Neural cell (in vitro differentiated cells): ENCODE measurements at regions not wholly inside any gene's neighbourhood (a gene's known extent, or its start where the extent isn't known, plus 50 kb on each side); places are given as distances from the start of the nearest gene placed in this dataset.

Experiments used
- H2AFZ ChIP-seq: fragments of 200-600, 300-800 bp; sonication (generic), shearing (Covaris generic); 2 replicates; pipeline ENCODE4 v1.6.0; 2014; ENCODE audit warnings: low read depth, mild to moderate bottlenecking, antibody characterized with exemption, low read length, moderate library complexity
- H3F3A ChIP-seq: fragments of 200-600 bp; shearing (Covaris generic); 2 replicates; pipeline ENCODE4 v1.6.1; 2016; ENCODE audit warnings: mild to moderate bottlenecking, moderate library complexity, mixed read lengths, antibody characterized with exemption, low read length; ENCODE audit not compliant: insufficient read depth, poor library complexity, severe bottlenecking
- H3K27ac ChIP-seq: fragments of 200-600, 300-800 bp; sonication (generic), shearing (Covaris generic); 2 replicates; pipeline ENCODE4 v1.5.1; 2014; ENCODE audit warnings: mild to moderate bottlenecking, low read length, moderate library complexity
- H3K27me3 ChIP-seq: fragments of 300-800, 200-600 bp; sonication (generic), shearing (Covaris generic); 2 replicates; pipeline ENCODE4 v1.6.0; 2014; ENCODE audit warnings: mild to moderate bottlenecking, low read depth, low read length, moderate library complexity; ENCODE audit not compliant: insufficient read depth
- H3K36me3 ChIP-seq: fragments of 300-800, 200-600 bp; sonication (generic), shearing (Covaris generic); 2 replicates; pipeline ENCODE4 v1.5.1; 2014; ENCODE audit warnings: mild to moderate bottlenecking, antibody characterized with exemption, low read length, moderate library complexity; ENCODE audit not compliant: insufficient read depth
- H3K4me2 ChIP-seq: fragments of 300-800, 200-600 bp; sonication (generic), shearing (Covaris generic); 2 replicates; pipeline ENCODE4 v1.6.0; 2014; ENCODE audit warnings: mild to moderate bottlenecking, low read length
- H3K4me3 ChIP-seq: fragments of 300-800, 200-600 bp; sonication (generic), shearing (Covaris generic); 2 replicates; pipeline ENCODE4 v1.5.1; 2014; ENCODE audit warnings: mild to moderate bottlenecking, low read length, moderate library complexity
- H3K79me2 ChIP-seq: fragments of 200-600 bp; shearing (Covaris generic); replicated peaks from 2 replicates; pipeline ENCODE4 v1.6.0; 2014; ENCODE audit warnings: mild to moderate bottlenecking, low read length, moderate library complexity; ENCODE audit not compliant: insufficient read depth
- H3K9ac ChIP-seq: fragments of 300-800, 200-600 bp; sonication (generic), shearing (Covaris generic); 2 replicates; pipeline ENCODE4 v1.6.1; 2016; ENCODE audit warnings: mild to moderate bottlenecking, low read length, mixed read lengths
- H3K9me2 ChIP-seq: fragments of 200-600 bp; shearing (Covaris generic); 2 replicates; pipeline ENCODE4 v1.6.1; 2016; ENCODE audit warnings: mild to moderate bottlenecking, low read length, mixed read lengths; ENCODE audit not compliant: insufficient read depth
- H3K9me3 ChIP-seq: fragments of 200-600, 300-800 bp; sonication (generic), shearing (Covaris generic); 2 replicates; pipeline ENCODE4 v1.6.1; 2016; ENCODE audit warnings: mild to moderate bottlenecking, mixed run types, low read length, moderate library complexity, mixed read lengths
- H4K20me1 ChIP-seq: fragments of 200-600 bp; shearing (Covaris generic); 2 replicates; pipeline ENCODE4 v1.6.1; 2016; ENCODE audit warnings: mild to moderate bottlenecking, mixed run types; ENCODE audit not compliant: insufficient read depth
- EP300 ChIP-seq: fragments of 450-650 bp; conservative IDR thresholded peaks from 2 replicates; pipeline ENCODE4 v1.6.1; 2014; ENCODE audit warnings: antibody characterized with exemption, mild to moderate bottlenecking, moderate library complexity; ENCODE audit not compliant: poor library complexity, severe bottlenecking
- EZH2 ChIP-seq: fragments of 200-600, 300-800 bp; shearing (Covaris generic), sonication (generic); IDR thresholded peaks from 2 replicates; pipeline ENCODE4 v1.6.1; 2014; ENCODE audit warnings: antibody characterized with exemption, low read length, borderline replicate concordance, mild to moderate bottlenecking; ENCODE audit not compliant: insufficient read depth, poor library complexity, severe bottlenecking
- MXI1 ChIP-seq: fragments of 450-650 bp; conservative IDR thresholded peaks from 2 replicates; pipeline ENCODE4 v1.6.1; 2014; ENCODE audit warnings: antibody characterized with exemption, mild to moderate bottlenecking; ENCODE audit not compliant: poor library complexity, severe bottlenecking
- POLR2AphosphoS5 ChIP-seq: IDR thresholded peaks from 2 replicates; pipeline ENCODE4 v1.6.1; 2012
- RAD21 ChIP-seq: fragments of 450-650 bp; conservative IDR thresholded peaks from 2 replicates; pipeline ENCODE4 v1.6.1; 2014; ENCODE audit warnings: antibody characterized with exemption, mild to moderate bottlenecking, moderate library complexity
- SMC3 ChIP-seq: fragments of 450-650 bp; conservative IDR thresholded peaks from 2 replicates; pipeline ENCODE4 v1.6.1; 2014; ENCODE audit warnings: antibody characterized with exemption, mild to moderate bottlenecking, moderate library complexity; ENCODE audit not compliant: poor library complexity
- TAF1 ChIP-seq: IDR thresholded peaks from 2 replicates; pipeline ENCODE4 v1.6.1; 2012; ENCODE audit warnings: low read depth
- TF ChIP-seq, protein P1 (sequence below): IDR thresholded peaks from 2 replicates; pipeline ENCODE4 v1.6.1; 2012; ENCODE audit warnings: borderline replicate concordance
- TF ChIP-seq, protein P2 (sequence below): fragments of 450-650 bp; IDR thresholded peaks from 2 replicates; pipeline ENCODE4 v1.5.1; 2014; ENCODE audit warnings: antibody characterized with exemption, mild to moderate bottlenecking, moderate library complexity; ENCODE audit not compliant: poor library complexity, severe bottlenecking

DNA sequence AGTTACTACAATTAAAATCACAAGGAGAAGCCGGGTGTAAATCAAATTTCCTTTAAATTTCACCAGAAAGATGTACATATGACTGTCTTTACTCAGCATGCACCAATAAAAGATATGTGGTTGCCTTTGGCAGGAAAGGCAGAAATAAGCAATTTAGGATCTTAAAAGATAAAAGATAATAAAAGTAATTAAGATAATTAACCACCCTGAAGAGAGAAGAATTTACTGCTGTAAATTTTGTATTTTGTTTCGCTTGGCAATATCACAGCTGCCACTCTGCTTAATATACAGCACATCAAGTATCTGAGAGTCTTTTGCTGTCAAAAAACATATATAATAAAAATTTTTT lies 411.9 kb downstream of the MN1 start:
- Histone ChIP-seq H3K27ac (no peak overlapping the region), H3K4me3 (no peak overlapping the region), H2AFZ (no peak overlapping the region), H3K9me2 (no peaks in the 10 kb centered on the region), H3K9ac (no peak overlapping the region), H3F3A (no peaks in the 10 kb centered on the region), H3K9me3 (no peaks in the 10 kb centered on the region), H3K79me2 (no peaks in the 10 kb centered on the region), H3K27me3 (no peaks in the 10 kb centered on the region), H4K20me1 (no peaks in the 10 kb centered on the region), H3K36me3 (no peaks in the 10 kb centered on the region), H3K4me2 (no peak overlapping the region)
- TF ChIP-seq EZH2 (no peak), SMC3 (no peak)

DNA sequence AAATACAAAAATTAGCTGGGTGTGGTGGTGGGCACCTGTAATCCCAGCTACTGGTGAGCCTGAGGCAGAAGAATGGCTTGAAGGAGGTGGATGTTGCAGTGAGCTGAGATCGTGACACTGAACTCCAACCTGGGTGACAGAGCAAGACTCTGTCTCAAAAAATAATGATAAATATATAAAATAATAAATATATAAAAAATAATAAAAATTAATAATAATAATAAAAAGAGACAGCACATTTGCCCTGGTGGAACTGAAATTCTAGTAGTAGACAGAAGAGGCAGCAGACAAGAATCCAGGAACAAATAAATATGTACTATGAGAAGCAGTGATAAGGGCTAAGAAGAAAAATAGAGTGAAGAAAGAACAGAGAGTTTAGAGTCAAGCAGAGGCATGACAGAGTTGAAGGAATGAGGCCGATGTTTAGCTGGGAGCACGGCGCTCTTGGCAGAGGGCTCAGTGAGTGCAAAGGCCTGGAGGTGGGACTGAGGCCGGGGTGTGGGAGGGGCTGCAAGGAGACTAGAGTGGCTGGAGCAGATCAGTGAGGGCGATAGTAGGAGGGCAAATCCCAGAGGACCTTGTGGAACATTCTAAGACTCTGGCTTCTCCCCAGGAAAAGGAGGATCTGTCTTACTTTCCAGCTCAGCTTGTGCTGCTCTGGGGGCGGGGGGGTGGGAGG lies 410.3 kb downstream of the MN1 start:
- H3K4me2 ChIP-seq = no peak overlapping the region

More for the DNA sequence above, 410.3 kb downstream of the MN1 start:
- no peaks in the 10 kb centered on the region for H4K20me1 ChIP-seq
- H3K27ac ChIP-seq = no peak overlapping the region
- no peaks in the 10 kb centered on the region for H3K27me3 ChIP-seq
- no peak overlapping the region for H3K9ac ChIP-seq
- H3K36me3 ChIP-seq = no peaks in the 10 kb centered on the region
- H3K9me3 ChIP-seq = no peaks in the 10 kb centered on the region
- H3K9me2 ChIP-seq = no peaks in the 10 kb centered on the region
- no peak overlapping the region for H2AFZ ChIP-seq
- H3F3A ChIP-seq = no peaks in the 10 kb centered on the region
- H3K79me2 ChIP-seq = no peaks in the 10 kb centered on the region
- no peak for TF ChIP-seq POLR2AphosphoS5
- TF ChIP-seq TAF1 = no peak
- TF ChIP-seq SMC3 = no peak
- TF ChIP-seq, protein P1, sequence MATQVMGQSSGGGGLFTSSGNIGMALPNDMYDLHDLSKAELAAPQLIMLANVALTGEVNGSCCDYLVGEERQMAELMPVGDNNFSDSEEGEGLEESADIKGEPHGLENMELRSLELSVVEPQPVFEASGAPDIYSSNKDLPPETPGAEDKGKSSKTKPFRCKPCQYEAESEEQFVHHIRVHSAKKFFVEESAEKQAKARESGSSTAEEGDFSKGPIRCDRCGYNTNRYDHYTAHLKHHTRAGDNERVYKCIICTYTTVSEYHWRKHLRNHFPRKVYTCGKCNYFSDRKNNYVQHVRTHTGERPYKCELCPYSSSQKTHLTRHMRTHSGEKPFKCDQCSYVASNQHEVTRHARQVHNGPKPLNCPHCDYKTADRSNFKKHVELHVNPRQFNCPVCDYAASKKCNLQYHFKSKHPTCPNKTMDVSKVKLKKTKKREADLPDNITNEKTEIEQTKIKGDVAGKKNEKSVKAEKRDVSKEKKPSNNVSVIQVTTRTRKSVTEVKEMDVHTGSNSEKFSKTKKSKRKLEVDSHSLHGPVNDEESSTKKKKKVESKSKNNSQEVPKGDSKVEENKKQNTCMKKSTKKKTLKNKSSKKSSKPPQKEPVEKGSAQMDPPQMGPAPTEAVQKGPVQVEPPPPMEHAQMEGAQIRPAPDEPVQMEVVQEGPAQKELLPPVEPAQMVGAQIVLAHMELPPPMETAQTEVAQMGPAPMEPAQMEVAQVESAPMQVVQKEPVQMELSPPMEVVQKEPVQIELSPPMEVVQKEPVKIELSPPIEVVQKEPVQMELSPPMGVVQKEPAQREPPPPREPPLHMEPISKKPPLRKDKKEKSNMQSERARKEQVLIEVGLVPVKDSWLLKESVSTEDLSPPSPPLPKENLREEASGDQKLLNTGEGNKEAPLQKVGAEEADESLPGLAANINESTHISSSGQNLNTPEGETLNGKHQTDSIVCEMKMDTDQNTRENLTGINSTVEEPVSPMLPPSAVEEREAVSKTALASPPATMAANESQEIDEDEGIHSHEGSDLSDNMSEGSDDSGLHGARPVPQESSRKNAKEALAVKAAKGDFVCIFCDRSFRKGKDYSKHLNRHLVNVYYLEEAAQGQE = no peak
- TF ChIP-seq EZH2 = no peak
- TF ChIP-seq MXI1 = no peak
- no peak for TF ChIP-seq EP300
- TF ChIP-seq, protein P2, sequence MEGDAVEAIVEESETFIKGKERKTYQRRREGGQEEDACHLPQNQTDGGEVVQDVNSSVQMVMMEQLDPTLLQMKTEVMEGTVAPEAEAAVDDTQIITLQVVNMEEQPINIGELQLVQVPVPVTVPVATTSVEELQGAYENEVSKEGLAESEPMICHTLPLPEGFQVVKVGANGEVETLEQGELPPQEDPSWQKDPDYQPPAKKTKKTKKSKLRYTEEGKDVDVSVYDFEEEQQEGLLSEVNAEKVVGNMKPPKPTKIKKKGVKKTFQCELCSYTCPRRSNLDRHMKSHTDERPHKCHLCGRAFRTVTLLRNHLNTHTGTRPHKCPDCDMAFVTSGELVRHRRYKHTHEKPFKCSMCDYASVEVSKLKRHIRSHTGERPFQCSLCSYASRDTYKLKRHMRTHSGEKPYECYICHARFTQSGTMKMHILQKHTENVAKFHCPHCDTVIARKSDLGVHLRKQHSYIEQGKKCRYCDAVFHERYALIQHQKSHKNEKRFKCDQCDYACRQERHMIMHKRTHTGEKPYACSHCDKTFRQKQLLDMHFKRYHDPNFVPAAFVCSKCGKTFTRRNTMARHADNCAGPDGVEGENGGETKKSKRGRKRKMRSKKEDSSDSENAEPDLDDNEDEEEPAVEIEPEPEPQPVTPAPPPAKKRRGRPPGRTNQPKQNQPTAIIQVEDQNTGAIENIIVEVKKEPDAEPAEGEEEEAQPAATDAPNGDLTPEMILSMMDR = no peak
- no peak for TF ChIP-seq RAD21
- H3K4me3 ChIP-seq = no peak overlapping the region
